Mammary epithelial cell (primary cell): ENCODE measurements at regions not wholly inside any gene's neighbourhood (a gene's known extent, or its start where the extent isn't known, plus 50 kb on each side); places are given as distances from the start of the nearest gene placed in this dataset.

Experiments used
- CTCF ChIP-seq, 2 donors: IDR thresholded peaks in 1 of 2; conservative IDR thresholded peaks in 1 of 2; 2 replicates each; pipeline ENCODE4 v1.5.1; 2011 to 2012; ENCODE audit warnings: inconsistent platforms in 2 of 2, low read length in 2 of 2, mild to moderate bottlenecking in 2 of 2, control low read depth in 1 of 2, low read depth in 1 of 2; ENCODE audit not compliant: insufficient read depth in 1 of 2; ENCODE audit errors: extremely low read depth in 1 of 2
- EZH2 ChIP-seq: IDR thresholded peaks from 2 replicates; pipeline ENCODE4 v1.6.1; 2012; ENCODE audit warnings: low read length, inconsistent platforms, borderline replicate concordance

GRCh38 chr16:77562497-77562896 is 127.7 kb upstream of the ADAMTS18 start:
- TF ChIP-seq CTCF (conservative IDR thresholded peaks at IDR 0.05 in 1 of 2, IDR thresholded peaks at IDR 0.05 in 1 of 2; ENCODE audit: extremely low read depth in 1 of 2, insufficient read depth in 1 of 2, low read depth in 1 of 2, low read length in 2 of 2) (no peak), EZH2 (no peak)
